Glomerular endothelial cell (primary cell): ENCODE measurements at regions not wholly inside any gene's neighbourhood (a gene's known extent, or its start where the extent isn't known, plus 50 kb on each side); places are given as distances from the start of the nearest gene placed in this dataset.
"Not testable (repeated sequence)": the region's sequence is repeated elsewhere in the genome, so short reads cannot be mapped to it uniquely, and the experiment has no call there.

ENCODE experiments used
- DNase-seq: peaks from one replicate; pipeline ENCODE4 v3.0.0-alpha.2; 2011; ENCODE audit warnings: low read depth, low spot score; ENCODE audit errors: extremely low read depth

GRCh38 chr16:60605652-60606051 lies 1430.6 kb downstream of the CDH8 start:
- not testable (repeated sequence) for DNase-seq

GRCh38 chr16:60605176-60605575 lies 1431.1 kb downstream of the CDH8 start:
- DNase-seq = no peak

DNA sequence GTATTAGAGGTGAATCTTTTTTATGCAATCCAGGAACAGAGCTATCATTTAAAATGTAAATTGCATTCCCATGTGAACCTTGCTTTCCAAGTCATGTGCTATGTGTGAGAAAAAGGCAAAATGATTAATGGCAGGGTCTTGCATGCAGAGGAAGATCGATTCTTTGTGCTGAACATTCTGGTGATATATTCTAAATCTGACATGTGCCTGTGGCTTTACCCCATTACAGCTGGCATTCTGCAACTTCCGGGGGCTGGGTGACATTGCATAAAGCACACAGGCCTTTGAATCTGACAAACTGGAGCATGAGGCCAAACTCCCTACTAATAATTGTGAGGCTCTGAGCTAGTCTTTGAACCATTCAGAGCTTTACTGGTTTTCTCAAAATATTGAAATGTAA lies 1449.7 kb downstream of the CDH8 start:
- no peak for DNase-seq

GRCh38 chr16:60582528-60582927 lies 1453.7 kb downstream of the CDH8 start:
- no peak for DNase-seq

DNA sequence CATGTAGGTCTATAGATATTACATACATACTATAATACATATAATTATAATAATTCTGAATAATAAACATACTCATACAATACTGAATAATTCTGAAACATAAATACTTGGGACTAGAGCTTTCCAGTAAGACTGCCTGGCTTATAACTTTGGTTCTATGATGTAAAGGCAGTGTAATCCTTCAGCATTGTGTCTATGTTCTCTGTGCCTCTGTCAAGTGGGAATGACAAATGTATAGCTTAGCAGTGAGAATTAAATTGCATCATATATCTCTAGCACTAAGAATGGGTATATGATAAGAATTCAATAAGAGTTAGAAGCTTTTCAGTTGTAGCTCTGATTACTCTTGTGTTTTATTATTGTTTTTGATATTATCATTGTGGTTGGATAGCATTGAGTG lies 1469.3 kb downstream of the CDH8 start:
- DNase-seq = no peak

GRCh38 chr16:60564588-60564987 lies 1471.7 kb downstream of the CDH8 start:
- DNase-seq = no peak

GRCh38 chr16:60563166-60563565 lies 1473.1 kb downstream of the CDH8 start:
- no peak for DNase-seq

- no peak for DNase-seq
These were observed 1477.3 kb downstream of the CDH8 start for GRCh38 chr16:60558936-60559335.

- no peak for DNase-seq
These were observed 1483.0 kb downstream of the CDH8 start for GRCh38 chr16:60553090-60553757.

- no peak for DNase-seq
These were observed 1494.7 kb downstream of the CDH8 start for GRCh38 chr16:60541535-60541934.

GRCh38 chr16:60510941-60511340 lies 1525.3 kb downstream of the CDH8 start:
- DNase-seq = no peak

DNA sequence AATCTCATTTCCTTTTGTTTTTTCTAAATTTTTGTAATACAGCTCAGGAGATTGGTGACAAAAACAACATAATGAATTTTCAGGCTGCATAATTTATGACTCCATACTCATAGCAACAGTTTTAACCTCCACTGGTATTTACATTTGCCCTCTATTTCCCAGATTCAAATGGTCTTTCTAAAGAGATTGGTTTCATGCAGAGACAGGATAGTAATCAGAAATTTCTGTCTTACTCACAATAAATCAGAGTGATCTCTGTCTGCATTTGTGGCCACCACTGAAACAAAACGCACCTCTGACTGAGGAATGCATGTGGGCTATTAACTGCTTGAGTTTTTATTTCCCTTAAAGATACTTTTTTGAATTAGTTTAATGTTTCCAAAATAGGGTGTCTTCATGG lies 1526.0 kb downstream of the CDH8 start:
- no peak for DNase-seq

DNA sequence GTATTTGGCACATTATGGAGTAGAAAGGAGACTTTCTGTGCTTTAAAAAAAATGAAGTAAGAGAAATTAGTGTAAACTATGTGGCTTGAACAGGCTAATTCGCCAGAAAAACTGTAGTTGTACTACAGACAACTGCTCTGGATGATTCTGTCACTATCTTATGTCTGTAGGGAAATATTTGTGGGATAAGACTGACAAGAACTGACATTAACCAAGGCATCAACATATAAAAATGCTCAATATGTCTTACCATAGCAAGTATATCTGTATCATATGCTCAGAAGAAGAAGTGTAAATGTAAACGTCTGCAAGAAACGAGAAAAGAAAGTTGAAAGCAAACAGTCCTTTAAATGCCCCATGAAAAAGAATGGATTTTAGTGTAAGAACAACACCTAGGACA lies 1545.0 kb downstream of the CDH8 start:
- no peak for DNase-seq

DNA sequence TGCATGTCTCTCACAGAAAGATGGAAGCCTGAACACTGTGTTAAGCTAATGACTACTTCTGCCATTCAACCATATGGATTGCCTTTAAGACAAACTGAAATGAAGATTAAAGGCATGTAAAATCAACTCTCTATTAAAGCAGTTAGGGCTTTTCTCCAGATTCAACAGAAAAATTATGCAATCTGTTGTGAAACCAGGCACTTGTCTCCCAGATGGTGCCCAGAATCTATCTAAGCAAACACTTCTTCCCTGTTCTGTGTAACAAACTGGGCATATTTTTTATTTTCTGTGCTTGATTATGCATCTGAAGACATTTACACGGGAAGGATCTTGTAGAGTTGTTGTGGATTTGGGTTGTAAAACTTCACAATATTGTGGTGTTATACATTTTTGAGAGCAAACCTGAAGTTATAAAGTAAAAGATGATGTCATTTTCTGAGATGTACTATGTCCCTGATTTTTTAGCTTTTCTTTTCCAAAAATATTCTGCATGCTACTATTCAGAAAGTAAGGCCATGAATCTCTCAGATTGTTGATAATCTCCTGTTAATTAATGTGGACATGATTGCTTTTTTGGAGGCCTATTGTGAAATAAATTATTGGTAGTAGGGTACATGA lies 1550.3 kb downstream of the CDH8 start:
- DNase-seq = no peak

GRCh38 chr16:60484901-60485300 lies 1551.3 kb downstream of the CDH8 start:
- DNase-seq = no peak

- DNase-seq = no peak
These were observed 1554.6 kb downstream of the CDH8 start for GRCh38 chr16:60481591-60481990.

DNA sequence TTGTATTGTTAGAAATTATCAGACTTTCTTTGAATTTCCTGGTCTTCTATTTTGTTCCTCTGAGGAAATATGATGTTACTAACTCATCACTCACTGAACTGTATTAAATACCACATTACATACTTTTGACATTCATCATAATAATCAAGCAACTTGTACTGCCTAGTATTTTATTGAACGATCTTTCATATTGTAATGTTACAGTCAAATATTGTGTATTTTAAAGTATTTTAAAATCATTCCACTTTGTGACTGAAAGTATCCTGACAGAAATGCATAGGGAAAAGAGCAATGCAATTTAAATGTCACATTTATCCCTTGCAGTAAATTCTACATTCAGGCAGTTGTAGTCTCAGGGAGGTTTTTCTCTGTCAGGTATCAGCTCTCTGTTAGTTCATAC lies 1557.4 kb downstream of the CDH8 start:
- DNase-seq = no peak

DNA sequence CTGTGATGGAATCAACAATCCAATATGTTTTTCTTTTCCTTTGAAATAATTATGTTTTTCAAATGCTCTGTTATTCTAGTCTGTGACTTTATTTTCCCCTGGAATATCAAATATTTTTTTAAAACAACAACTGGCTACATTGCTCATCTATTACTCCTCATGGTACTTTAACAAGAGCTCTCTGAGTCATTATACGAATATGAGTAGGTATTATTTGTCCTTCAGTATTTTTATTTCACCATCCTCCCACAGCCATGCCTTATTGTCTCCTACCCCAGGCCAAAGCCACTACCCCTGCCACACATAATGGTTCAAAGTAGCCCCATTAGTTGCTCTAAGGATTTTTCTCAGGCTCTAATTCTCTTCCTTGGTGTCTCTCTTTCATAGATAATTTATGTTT lies 1572.3 kb downstream of the CDH8 start:
- DNase-seq = no peak

GRCh38 chr16:60459463-60459862 lies 1576.8 kb downstream of the CDH8 start:
- no peak for DNase-seq

DNA sequence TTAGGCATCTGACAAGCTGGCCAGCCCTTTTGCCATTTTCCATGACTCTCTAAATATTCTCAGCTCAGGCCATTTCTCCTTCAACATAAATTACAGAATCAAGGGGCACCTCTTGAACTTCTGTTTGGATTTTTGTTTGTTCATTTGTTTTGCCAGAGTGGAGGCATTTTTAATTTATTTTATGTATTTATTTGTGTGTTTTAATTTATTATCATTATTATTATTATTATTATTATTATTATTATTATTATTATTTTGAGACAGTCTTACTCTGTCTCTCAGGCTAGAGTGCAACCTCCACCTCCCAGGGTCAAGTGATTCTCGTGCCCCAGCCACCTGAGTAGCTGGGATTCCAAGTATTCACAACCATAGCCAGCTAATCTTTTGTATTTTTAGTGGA lies 1578.0 kb downstream of the CDH8 start:
- no peak for DNase-seq

- DNase-seq = no peak
These were observed 1583.6 kb downstream of the CDH8 start for GRCh38 chr16:60452646-60453045.

DNA sequence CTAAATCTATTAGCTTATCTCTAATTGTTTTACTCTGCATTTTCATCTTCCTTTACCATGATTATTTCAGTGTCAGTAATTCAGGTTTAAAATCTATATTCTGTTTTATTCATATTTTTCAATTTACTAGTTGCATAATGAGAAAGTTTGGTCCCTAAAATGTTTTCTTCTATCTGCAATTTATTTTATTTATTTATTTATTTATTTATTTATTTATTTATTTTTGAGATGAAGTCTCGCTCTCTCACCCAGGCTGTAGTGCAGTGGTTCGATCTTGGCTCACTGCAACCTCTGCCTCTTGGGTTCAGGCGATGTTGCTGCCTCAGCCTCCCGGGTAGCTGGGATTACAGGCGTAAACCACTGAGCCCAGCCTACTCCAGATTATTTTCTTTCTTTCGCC lies 1597.3 kb downstream of the CDH8 start:
- DNase-seq = no peak

DNA sequence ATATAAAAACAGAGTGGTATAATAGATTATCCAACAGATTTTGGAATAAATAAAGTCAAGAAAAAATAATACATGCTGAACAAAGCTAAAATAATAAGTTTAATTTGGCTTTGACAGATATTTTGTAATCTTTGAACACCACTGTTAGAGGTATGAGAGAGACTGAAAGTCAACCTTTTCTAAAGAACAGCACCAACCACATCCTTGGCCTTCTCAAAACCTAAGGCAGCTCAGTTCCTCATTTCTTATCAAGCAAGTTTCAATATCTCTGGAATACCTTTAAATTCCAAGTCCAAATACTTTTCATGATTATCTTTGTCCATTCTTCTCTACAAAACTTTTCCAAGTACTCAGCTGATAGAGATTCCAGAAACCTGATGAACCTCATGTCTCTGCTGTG lies 1603.8 kb downstream of the CDH8 start:
- no peak for DNase-seq
